Inferior parietal cortex (tissue), 1 donor: ENCODE measurements at regions not wholly inside any gene's neighbourhood (a gene's known extent, or its start where the extent isn't known, plus 50 kb on each side); places are given as distances from the start of the nearest gene placed in this dataset.

Experiments
- DNase-seq: peaks from one replicate; pipeline ENCODE4 v3.0.0-alpha.2; 2016; ENCODE audit errors: extremely low spot score

- no peak for DNase-seq
Observed at GRCh38 chr7:148950806-148951205, 66.7 kb upstream of the EZH2 start.

GRCh38 chr7:148944935-148945934, 61.1 kb upstream of the EZH2 start:
- no peak for DNase-seq

- peak; percentile 27 for DNase-seq
Observed at GRCh38 chr7:148941598-148942275, 57.6 kb upstream of the EZH2 start.

- DNase-seq = peak; percentile 85
Observed at GRCh38 chr7:148940702-148941597, 56.9 kb upstream of the EZH2 start.

GRCh38 chr7:148939128-148939755, 55.2 kb upstream of the EZH2 start:
- DNase-seq = no peak

GRCh38 chr7:148935451-148935850, 51.4 kb upstream of the EZH2 start:
- no peak for DNase-seq
